Central memory CD4-positive, alpha-beta T cell (primary cell): ENCODE measurements at regions not wholly inside any gene's neighbourhood (a gene's known extent, or its start where the extent isn't known, plus 50 kb on each side); places are given as distances from the start of the nearest gene placed in this dataset.
"Not testable (repeated sequence)": the region's sequence is repeated elsewhere in the genome, so short reads cannot be mapped to it uniquely, and the experiment has no call there.

ENCODE experiments used
- DNase-seq: peaks from one replicate; pipeline ENCODE4 v3.0.0; 2022

GRCh38 chr2:237196866-237197618, 111.4 kb downstream of the COPS8 start:
- DNase-seq = no peak

GRCh38 chr2:237198164-237198855, 112.6 kb downstream of the COPS8 start:
- no peak for DNase-seq

- DNase-seq = no peak
Measured at GRCh38 chr2:237199082-237199481, 113.4 kb downstream of the COPS8 start.

- no peak for DNase-seq
Measured at GRCh38 chr2:237199577-237199976, 113.9 kb downstream of the COPS8 start.

- no peak for DNase-seq
Measured at GRCh38 chr2:237200462-237200861, 114.8 kb downstream of the COPS8 start.

- DNase-seq = no peak
Measured at GRCh38 chr2:237201461-237202287, 116.0 kb downstream of the COPS8 start.

GRCh38 chr2:237202288-237203030, 116.8 kb downstream of the COPS8 start:
- no peak for DNase-seq

GRCh38 chr2:237205043-237205541, 119.4 kb downstream of the COPS8 start:
- no peak for DNase-seq

- no peak for DNase-seq
Measured at GRCh38 chr2:237205561-237205971, 119.9 kb downstream of the COPS8 start.

GRCh38 chr2:237207646-237208045, 122.0 kb downstream of the COPS8 start:
- no peak for DNase-seq

- no peak for DNase-seq
Measured at GRCh38 chr2:237208373-237209260, 122.9 kb downstream of the COPS8 start.

- DNase-seq = no peak
Measured at GRCh38 chr2:237209885-237210284, 124.2 kb downstream of the COPS8 start.

GRCh38 chr2:237210297-237210696, 124.6 kb downstream of the COPS8 start:
- no peak for DNase-seq

- DNase-seq = no peak
Measured at GRCh38 chr2:237210763-237211162, 125.1 kb downstream of the COPS8 start.

- not testable (repeated sequence) for DNase-seq
Measured at GRCh38 chr2:237212356-237213279, 126.9 kb downstream of the COPS8 start.

- no peak for DNase-seq
Measured at GRCh38 chr2:237213315-237214022, 127.8 kb downstream of the COPS8 start.

- no peak for DNase-seq
Measured at GRCh38 chr2:237214030-237214675, 128.5 kb downstream of the COPS8 start.

GRCh38 chr2:237214963-237215362, 129.3 kb downstream of the COPS8 start:
- no peak for DNase-seq

GRCh38 chr2:237217995-237218616, 132.4 kb downstream of the COPS8 start:
- no peak for DNase-seq
